Lower leg skin (tissue), 3 donors: ENCODE measurements at regions not wholly inside any gene's neighbourhood (a gene's known extent, or its start where the extent isn't known, plus 50 kb on each side); places are given as distances from the start of the nearest gene placed in this dataset.

ENCODE experiments used
- CTCF ChIP-seq, 3 donors: fragments of 450-650 bp; IDR thresholded peaks; one replicate each; pipeline ENCODE4 v1.5.1; 2016; ENCODE audit warnings: antibody characterized with exemption in 3 of 3, mild to moderate bottlenecking in 3 of 3, moderate library complexity in 2 of 3
- POLR2A ChIP-seq, 2 donors: fragments of 450-650 bp; IDR thresholded peaks; one replicate each; pipeline ENCODE4 v1.6.1; 2016 to 2017; ENCODE audit warnings: antibody characterized with exemption in 2 of 2, mild to moderate bottlenecking in 1 of 2, moderate library complexity in 1 of 2

- TF ChIP-seq CTCF (IDR thresholded peaks at IDR 0.05) (no peak), POLR2A (IDR thresholded peaks at IDR 0.05) (no peak)
Observed at GRCh38 chr5:74310997-74311930, 329.3 kb downstream of the ENC1 start.
